Lower leg skin (tissue), 3 donors: ENCODE measurements at regions not wholly inside any gene's neighbourhood (a gene's known extent, or its start where the extent isn't known, plus 50 kb on each side); places are given as distances from the start of the nearest gene placed in this dataset.

Source experiments
- POLR2A ChIP-seq, 2 donors: fragments of 450-650 bp; IDR thresholded peaks; one replicate each; pipeline ENCODE4 v1.6.1; 2016 to 2017; ENCODE audit warnings: antibody characterized with exemption in 2 of 2, mild to moderate bottlenecking in 1 of 2, moderate library complexity in 1 of 2
- TF ChIP-seq, protein P1 (sequence below), 3 donors: fragments of 450-650 bp; IDR thresholded peaks; one replicate each; pipeline ENCODE4 v1.5.1; 2016; ENCODE audit warnings: antibody characterized with exemption in 3 of 3, mild to moderate bottlenecking in 3 of 3, moderate library complexity in 2 of 3

DNA sequence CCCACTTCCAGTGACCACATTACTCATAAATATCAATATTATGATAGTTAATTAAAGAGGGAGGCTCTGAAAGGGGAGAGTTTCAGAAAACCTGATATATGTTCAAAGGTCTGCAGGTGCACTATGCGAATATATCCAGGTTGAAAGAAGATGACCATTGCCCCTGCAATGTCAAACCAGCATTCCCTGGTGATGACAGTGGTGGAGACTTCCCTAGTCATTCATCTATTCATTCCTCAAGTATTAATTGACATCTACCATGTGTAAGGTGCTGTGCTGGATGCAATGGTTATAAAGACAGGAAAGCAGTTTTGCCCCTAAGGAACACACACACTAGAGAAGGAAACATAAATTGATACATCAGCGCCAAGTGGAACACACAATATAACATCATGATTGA is 588.3 kb upstream of the KCNMB2 start:
- TF ChIP-seq, protein P1, sequence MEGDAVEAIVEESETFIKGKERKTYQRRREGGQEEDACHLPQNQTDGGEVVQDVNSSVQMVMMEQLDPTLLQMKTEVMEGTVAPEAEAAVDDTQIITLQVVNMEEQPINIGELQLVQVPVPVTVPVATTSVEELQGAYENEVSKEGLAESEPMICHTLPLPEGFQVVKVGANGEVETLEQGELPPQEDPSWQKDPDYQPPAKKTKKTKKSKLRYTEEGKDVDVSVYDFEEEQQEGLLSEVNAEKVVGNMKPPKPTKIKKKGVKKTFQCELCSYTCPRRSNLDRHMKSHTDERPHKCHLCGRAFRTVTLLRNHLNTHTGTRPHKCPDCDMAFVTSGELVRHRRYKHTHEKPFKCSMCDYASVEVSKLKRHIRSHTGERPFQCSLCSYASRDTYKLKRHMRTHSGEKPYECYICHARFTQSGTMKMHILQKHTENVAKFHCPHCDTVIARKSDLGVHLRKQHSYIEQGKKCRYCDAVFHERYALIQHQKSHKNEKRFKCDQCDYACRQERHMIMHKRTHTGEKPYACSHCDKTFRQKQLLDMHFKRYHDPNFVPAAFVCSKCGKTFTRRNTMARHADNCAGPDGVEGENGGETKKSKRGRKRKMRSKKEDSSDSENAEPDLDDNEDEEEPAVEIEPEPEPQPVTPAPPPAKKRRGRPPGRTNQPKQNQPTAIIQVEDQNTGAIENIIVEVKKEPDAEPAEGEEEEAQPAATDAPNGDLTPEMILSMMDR (IDR thresholded peaks at IDR 0.05) = no peak
- TF ChIP-seq POLR2A (IDR thresholded peaks at IDR 0.05) = no peak
